ENCODE measurements at regions not wholly inside any gene's neighbourhood (a gene's known extent, or its start where the extent isn't known, plus 50 kb on each side); places are given as distances from the start of the nearest gene placed in this dataset.

GRCh38 chr22:47297261-47298016 is 535.0 kb downstream of the TBC1D22A start:
- ATAC-seq (ENCODE audit: low read depth) (no peak), DNase-seq (ENCODE audit: low spot score in 2 of 2) (no peak)
- no peak overlapping the region for H3K27ac Mint-ChIP-seq
- peaks cover 14% of the 10 kb centered on the region for H3K27me3 Mint-ChIP-seq
- no peaks in the 10 kb centered on the region for H3K4me1 Mint-ChIP-seq
- peaks cover 3% of the 10 kb centered on the region for H3K36me3 Mint-ChIP-seq
- no peak overlapping the region for H3K4me3 Mint-ChIP-seq
- peaks cover 2% of the 10 kb centered on the region for H3K9me3 Mint-ChIP-seq

GRCh38 chr22:47296405-47297260 is 534.2 kb downstream of the TBC1D22A start:
- Mint-ChIP-seq H3K36me3 (peaks cover 3% of the 10 kb centered on the region), H3K27me3 (peaks cover 12% of the 10 kb centered on the region), H3K27ac (no peak overlapping the region), H3K4me3 (no peak overlapping the region), H3K4me1 (no peaks in the 10 kb centered on the region), H3K9me3 (peaks cover 2% of the 10 kb centered on the region)
- ATAC-seq (ENCODE audit: low read depth) (no peak), DNase-seq (ENCODE audit: low spot score in 2 of 2) (no peak)

- H3K4me1 Mint-ChIP-seq = no peaks in the 10 kb centered on the region
- ATAC-seq (ENCODE audit: low read depth) = no peak
- H3K27me3 Mint-ChIP-seq = peaks cover 12% of the 10 kb centered on the region
Measured at GRCh38 chr22:47295982-47296381, 533.5 kb downstream of the TBC1D22A start.

GRCh38 chr22:47295226-47295901 is 532.9 kb downstream of the TBC1D22A start:
- Mint-ChIP-seq H3K27me3 (peaks cover 11% of the 10 kb centered on the region), H3K4me1 (no peaks in the 10 kb centered on the region), H3K36me3 (peaks cover 3% of the 10 kb centered on the region), H3K27ac (no peak overlapping the region), H3K4me3 (no peak overlapping the region), H3K9me3 (peaks cover 2% of the 10 kb centered on the region)
- DNase-seq (ENCODE audit: low spot score in 2 of 2) (no peak), ATAC-seq (ENCODE audit: low read depth) (no peak)

More at GRCh38 chr22:47295982-47296381, 533.5 kb downstream of the TBC1D22A start:
- no peak for DNase-seq (ENCODE audit: low spot score in 2 of 2)
- H3K27ac Mint-ChIP-seq = no peak overlapping the region
- no peak overlapping the region for H3K4me3 Mint-ChIP-seq
- H3K9me3 Mint-ChIP-seq = peaks cover 2% of the 10 kb centered on the region
- peaks cover 3% of the 10 kb centered on the region for H3K36me3 Mint-ChIP-seq

- H3K9me3 Mint-ChIP-seq = peaks cover 2% of the 10 kb centered on the region
Measured at GRCh38 chr22:47294576-47294975, 532.1 kb downstream of the TBC1D22A start.

GRCh38 chr22:47294222-47294532 is 531.7 kb downstream of the TBC1D22A start:
- Mint-ChIP-seq H3K4me3 (no peak overlapping the region), H3K36me3 (peaks cover 3% of the 10 kb centered on the region), H3K9me3 (peaks cover 2% of the 10 kb centered on the region), H3K27ac (no peak overlapping the region), H3K4me1 (no peaks in the 10 kb centered on the region), H3K27me3 (peaks cover 11% of the 10 kb centered on the region)
- ATAC-seq (ENCODE audit: low read depth) = no peak
- no peak for DNase-seq (ENCODE audit: low spot score in 2 of 2)

More at GRCh38 chr22:47294576-47294975, 532.1 kb downstream of the TBC1D22A start:
- no peak for ATAC-seq (ENCODE audit: low read depth)
- Mint-ChIP-seq H3K4me3 (no peak overlapping the region), H3K36me3 (peaks cover 3% of the 10 kb centered on the region), H3K4me1 (no peaks in the 10 kb centered on the region), H3K27me3 (peaks cover 10% of the 10 kb centered on the region), H3K27ac (no peak overlapping the region)
- DNase-seq (ENCODE audit: low spot score in 2 of 2) = no peak

GRCh38 chr22:47293368-47294221 is 531.1 kb downstream of the TBC1D22A start:
- H3K27ac Mint-ChIP-seq = no peak overlapping the region
- no peak overlapping the region for H3K4me3 Mint-ChIP-seq
- peaks cover 13% of the 10 kb centered on the region for H3K27me3 Mint-ChIP-seq
- no peaks in the 10 kb centered on the region for H3K4me1 Mint-ChIP-seq
- ATAC-seq (ENCODE audit: low read depth) (no peak), DNase-seq (ENCODE audit: low spot score in 2 of 2) (no peak)
- H3K9me3 Mint-ChIP-seq = peaks cover 2% of the 10 kb centered on the region
- H3K36me3 Mint-ChIP-seq = peaks cover 3% of the 10 kb centered on the region

- H3K9me3 Mint-ChIP-seq = peaks cover 2% of the 10 kb centered on the region
- no peaks in the 10 kb centered on the region for H3K4me1 Mint-ChIP-seq
Measured at GRCh38 chr22:47292546-47293320, 530.3 kb downstream of the TBC1D22A start.

GRCh38 chr22:47291565-47292495 is 529.4 kb downstream of the TBC1D22A start:
- Mint-ChIP-seq H3K36me3 (no peaks in the 10 kb centered on the region), H3K27ac (no peak overlapping the region), H3K4me1 (no peaks in the 10 kb centered on the region), H3K27me3 (peaks cover 19% of the 10 kb centered on the region), H3K4me3 (no peak overlapping the region), H3K9me3 (peaks cover 2% of the 10 kb centered on the region)
- ATAC-seq (ENCODE audit: low read depth) (no peak), DNase-seq (ENCODE audit: low spot score in 2 of 2) (no peak)

More at GRCh38 chr22:47292546-47293320, 530.3 kb downstream of the TBC1D22A start:
- H3K4me3 Mint-ChIP-seq = no peak overlapping the region
- no peak for DNase-seq (ENCODE audit: low spot score in 2 of 2)
- no peak overlapping the region for H3K27ac Mint-ChIP-seq
- no peak for ATAC-seq (ENCODE audit: low read depth)
- H3K36me3 Mint-ChIP-seq = peaks cover 3% of the 10 kb centered on the region
- H3K27me3 Mint-ChIP-seq = peaks cover 19% of the 10 kb centered on the region

- Mint-ChIP-seq H3K4me1 (no peaks in the 10 kb centered on the region), H3K27ac (no peak overlapping the region), H3K27me3 (peaks cover 19% of the 10 kb centered on the region), H3K4me3 (no peak overlapping the region), H3K9me3 (peaks cover 2% of the 10 kb centered on the region), H3K36me3 (no peaks in the 10 kb centered on the region)
- ATAC-seq (ENCODE audit: low read depth) (no peak), DNase-seq (ENCODE audit: low spot score in 2 of 2) (no peak)
Measured at GRCh38 chr22:47290706-47291430, 528.4 kb downstream of the TBC1D22A start.

GRCh38 chr22:47289336-47289985 is 527.0 kb downstream of the TBC1D22A start:
- Mint-ChIP-seq H3K27ac (no peak overlapping the region), H3K4me1 (no peaks in the 10 kb centered on the region), H3K9me3 (peaks cover 2% of the 10 kb centered on the region), H3K4me3 (no peak overlapping the region), H3K36me3 (no peaks in the 10 kb centered on the region), H3K27me3 (peaks cover 19% of the 10 kb centered on the region)
- ATAC-seq (ENCODE audit: low read depth) (no peak), DNase-seq (ENCODE audit: low spot score in 2 of 2) (no peak)
